HG02759 (cell line): ENCODE measurements at regions not wholly inside any gene's neighbourhood (a gene's known extent, or its start where the extent isn't known, plus 50 kb on each side); places are given as distances from the start of the nearest gene placed in this dataset.

ENCODE experiments used
- ATAC-seq: cut with Tn5 transposase; IDR thresholded peaks from one replicate; pipeline ENCODE4 v1.9.1; 2021; ENCODE audit warnings: mild to moderate bottlenecking, moderate library complexity; ENCODE audit not compliant: unreplicated experiment

DNA sequence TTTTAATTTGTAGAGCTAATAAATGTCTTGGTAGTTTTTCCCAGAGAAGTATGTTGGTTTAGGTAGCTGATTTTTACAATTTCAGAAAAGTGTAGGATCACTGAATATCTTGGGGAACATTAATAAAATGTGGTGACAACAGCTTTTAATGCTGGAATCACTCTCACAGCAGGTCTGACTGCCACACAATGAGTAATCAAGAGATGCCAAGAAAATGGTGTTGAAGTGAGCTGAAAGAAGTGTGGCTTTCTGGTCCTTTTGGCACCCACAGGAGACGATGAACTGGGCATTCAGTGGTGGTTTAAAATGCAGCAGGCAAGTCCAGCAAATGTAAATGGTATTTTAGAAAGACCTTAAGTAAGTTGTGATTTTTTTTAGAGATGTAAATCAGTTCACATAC is 175.8 kb downstream of the CBLN2 start:
- no peak for ATAC-seq

DNA sequence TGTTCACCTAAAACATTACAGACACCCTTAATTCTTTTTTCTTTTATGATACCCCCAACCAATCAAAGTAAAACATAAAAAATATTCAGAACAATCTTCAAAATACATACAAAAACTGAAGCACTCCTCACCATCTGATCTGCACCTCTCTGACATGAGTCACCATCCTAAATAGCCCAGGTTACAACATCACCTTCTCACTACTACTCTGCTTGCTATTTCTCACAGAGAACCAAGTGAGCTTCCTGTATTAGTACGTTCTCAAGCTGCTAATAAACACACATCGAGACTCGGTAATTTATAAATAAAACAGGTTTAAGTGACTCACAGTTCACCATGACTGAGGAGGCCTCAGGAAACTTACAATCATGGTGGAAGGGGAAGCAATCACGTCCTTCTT is 183.5 kb downstream of the CBLN2 start:
- ATAC-seq: no peak

- ATAC-seq: no peak
Observed at GRCh38 chr18:72342933-72343332, 201.2 kb downstream of the CBLN2 start.

GRCh38 chr18:72339976-72340375 is 204.2 kb downstream of the CBLN2 start:
- no peak for ATAC-seq

DNA sequence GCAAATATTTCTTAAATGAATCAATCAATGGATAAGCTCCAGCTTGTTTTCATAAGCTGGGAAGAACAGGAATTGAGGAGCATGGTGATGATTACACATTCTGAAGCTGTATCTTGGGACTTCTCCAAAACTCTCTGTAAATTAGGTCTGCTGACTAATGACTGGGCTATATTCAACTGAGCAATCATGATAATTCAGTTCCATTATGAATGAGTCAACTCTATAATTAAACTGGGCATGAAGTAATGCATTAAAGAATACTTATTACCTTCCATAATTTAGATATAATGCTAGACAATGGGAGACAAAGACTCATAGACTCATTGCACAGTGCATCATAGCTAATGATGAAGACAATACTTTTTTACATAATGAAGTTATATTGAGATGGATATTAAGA is 207.4 kb downstream of the CBLN2 start:
- ATAC-seq: no peak

- ATAC-seq: no peak
Observed at GRCh38 chr18:72329533-72329932, 214.6 kb downstream of the CBLN2 start.

DNA sequence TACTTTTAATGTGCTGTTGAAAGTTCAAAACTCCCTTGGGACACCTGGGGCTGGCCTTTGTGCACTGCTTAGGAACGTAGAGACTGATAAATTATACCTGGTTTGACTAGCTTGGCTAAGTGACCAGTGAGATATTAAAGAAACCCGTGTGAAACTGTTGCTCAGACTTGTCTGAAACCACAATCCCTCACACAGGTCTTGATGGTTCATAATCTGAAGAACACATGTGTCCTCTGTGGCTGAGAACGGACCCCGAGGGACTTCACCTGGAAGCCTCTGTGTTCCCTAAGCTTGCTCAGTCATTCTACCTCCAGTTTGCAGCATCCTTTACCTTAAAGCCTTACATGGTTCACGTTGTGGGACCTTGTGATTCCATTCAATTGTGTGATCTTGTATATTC is 218.8 kb downstream of the CBLN2 start:
- no peak for ATAC-seq

DNA sequence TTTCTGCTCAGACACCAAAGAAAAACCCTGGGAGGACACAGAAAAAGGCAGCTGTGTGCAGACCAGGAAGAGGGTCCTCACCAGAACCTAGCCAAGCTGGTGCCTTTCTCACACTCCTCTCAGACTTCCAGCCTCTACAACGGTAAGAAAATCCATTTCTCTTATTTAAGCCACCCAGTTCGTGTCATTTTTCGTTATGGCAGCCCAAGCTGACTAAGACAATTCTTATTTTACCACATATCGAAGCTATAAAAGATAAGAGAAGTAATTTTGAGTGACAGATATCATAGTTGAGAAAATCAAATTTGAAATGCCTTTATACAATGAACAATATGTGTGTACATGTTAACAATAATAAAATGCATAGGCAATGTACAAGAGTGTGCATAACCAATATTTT is 219.5 kb downstream of the CBLN2 start:
- no peak for ATAC-seq

- ATAC-seq: no peak
Observed at GRCh38 chr18:72316497-72316896, 227.6 kb downstream of the CBLN2 start.

DNA sequence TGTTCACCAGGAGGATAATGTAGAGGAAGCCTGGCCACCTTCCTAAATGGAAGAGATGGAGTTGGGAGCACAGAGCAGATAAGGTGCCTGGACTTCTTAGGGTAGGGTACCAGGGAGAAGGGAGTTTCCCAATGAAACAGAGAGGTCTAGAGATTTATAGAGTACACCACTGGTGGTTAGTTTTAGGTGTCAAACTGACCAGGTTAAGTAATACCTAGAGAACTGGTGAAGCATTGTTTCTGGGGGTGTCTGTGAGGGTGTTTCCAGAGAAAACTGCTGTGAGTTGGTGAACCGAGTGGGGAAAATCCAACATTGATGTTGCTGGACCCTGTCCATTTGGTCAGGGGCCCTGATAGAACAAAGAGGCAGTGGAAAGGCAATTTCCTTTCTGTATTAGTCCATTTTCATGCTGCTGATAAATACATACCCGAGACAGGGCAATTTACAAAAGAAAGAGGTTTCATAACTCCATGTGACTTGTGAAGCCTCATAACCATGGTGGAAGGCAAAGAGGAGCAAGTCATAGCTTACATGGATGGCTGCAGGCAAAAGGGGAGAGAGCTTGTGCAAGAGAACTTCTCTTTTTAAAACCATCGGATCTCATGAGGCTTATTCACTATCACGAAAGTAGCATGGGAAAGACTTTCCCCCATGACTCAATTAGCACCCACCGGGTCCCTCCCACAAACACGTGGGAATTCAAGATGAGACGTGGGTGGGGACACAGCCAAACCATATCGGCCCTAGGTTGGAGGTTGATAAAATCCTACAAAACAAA is 260.8 kb downstream of the CBLN2 start:
- ATAC-seq: no peak

- ATAC-seq: no peak
Observed at GRCh38 chr18:72273025-72273424, 271.1 kb downstream of the CBLN2 start.

- no peak for ATAC-seq
Observed at GRCh38 chr18:72261590-72261989, 282.6 kb downstream of the CBLN2 start.

DNA sequence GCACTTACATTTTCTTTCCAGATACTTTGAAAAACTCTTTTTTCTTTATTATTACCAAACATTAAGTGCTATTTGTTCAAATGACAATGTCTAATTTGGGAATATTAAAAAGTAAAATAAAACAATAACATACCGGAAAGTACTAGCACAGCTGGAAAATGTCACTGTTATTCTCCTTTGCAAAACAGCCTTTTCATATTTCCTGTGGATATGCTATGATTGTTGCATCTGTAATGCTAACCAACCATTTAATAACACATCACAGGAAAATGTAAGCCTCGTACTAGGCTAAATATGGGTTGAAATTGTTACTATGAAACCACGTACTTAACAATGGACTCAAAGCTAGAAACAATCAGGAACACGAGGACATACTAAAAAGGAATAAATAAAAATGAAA is 298.1 kb downstream of the CBLN2 start:
- no peak for ATAC-seq

DNA sequence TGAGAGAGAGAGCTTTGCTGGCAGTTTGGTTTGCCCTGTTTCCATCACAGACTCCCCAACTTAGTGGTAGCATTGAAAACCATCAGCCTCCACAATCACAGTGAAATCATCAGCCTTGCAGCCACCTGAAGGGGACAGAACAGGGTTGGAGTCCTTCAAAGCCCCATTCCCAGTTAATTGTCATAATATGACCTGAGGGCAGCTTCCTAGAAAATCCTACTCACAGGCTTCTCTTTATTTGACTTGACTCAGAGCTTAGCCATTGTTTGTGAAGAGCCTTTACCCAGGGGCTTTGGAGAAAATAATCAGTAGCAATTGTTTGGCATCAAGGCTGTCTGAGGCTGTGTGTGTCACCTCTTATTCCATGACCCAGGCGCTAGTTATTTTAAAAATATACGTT is 308.7 kb downstream of the CBLN2 start:
- ATAC-seq: no peak

DNA sequence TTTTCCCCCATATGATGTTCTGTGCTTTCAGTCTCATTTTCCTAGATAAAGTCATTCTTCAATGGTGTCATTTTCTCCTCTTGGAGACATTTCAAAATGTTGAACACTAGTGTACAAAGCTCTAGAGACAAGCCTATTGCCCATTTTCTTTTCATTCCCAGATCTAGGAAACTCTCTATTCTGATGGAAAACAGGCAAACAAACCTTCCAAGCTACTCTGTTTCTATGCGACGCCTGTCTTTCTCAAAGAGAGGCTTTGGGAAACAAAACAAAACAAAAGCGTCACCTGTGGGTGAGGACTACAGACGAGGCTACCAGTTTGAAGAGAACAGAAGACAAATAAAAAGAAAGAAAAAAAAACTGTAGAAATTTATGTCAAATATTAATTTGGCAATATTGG is 311.0 kb downstream of the CBLN2 start:
- no peak for ATAC-seq

GRCh38 chr18:72232644-72233043 is 311.5 kb downstream of the CBLN2 start:
- ATAC-seq: no peak

DNA sequence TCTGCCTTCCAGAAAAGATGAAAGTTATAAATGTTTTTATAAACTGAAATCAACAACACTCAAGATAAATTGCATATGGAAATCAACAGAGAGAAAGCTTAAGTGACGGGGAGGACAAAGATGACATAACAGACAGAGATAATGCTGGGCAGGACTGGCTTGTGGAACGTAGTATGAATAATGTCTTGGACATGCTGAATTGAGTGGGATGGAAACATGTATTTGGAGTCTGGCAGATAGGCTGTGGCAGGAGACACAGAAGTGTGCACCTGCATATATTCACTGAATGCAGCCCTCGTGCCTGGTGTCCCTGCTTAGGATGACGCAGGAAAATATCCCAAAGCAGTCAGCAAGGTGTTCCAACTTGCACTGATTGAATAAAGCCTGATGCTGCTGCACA is 318.2 kb downstream of the CBLN2 start:
- ATAC-seq: no peak

DNA sequence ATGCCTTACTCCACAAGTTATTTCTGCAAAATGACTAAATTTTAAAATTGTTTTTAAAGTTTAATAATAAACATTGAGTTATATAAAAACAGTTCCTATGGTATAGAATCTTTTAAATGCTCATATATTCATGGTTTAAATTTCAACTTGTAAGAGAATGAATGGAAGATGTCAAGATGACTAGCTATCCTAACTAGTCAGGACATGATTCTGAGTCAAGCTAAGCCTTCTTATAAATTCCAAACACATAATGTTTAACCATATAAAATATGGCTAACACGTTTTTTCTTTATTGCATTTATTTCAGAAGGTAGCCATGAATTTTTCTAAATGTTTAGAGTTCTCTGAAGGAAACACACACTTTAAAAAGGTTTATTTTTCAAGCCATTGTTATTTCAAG is 320.4 kb downstream of the CBLN2 start:
- ATAC-seq: no peak

DNA sequence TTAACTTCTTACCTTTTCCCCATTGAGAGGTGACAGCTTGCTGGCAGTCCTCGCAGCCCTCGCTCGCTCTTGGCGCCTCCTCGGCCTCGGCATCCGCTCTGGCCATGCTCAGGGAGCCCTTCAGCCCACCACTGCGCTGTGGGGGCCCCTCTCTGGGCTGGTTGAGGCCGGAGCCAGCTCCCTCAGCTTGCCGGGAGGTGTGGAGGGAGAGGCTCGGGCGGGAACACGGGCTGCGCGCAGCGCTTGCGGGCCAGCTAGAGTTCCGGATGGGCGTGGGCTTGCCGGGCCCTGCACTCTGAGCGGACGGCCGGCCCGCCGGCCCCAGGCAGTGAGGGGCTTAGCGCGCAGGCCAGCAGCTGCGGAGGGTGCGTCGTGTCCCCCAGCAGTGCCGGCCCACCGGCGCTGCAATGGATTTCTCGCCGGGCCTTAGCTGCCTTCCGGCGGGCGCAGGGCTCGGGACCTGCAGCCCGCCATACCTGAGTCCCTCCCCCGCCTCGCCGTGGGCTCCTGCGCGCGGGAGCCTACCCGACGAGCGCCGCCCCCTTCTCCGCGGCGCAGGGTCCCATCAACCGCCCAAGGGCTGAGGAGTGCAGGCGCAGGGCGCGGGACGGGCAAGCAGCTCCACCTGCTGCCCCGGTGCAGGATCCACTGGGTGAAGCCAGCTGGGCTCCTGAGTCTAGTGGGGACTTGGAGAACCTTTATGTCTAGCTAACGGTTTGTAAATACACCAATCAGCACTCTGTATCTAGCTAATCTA is 335.0 kb downstream of the CBLN2 start:
- ATAC-seq: no peak

GRCh38 chr18:72207280-72207679 is 336.9 kb downstream of the CBLN2 start:
- ATAC-seq: no peak

GRCh38 chr18:72206814-72207213 is 337.3 kb downstream of the CBLN2 start:
- ATAC-seq: no peak

DNA sequence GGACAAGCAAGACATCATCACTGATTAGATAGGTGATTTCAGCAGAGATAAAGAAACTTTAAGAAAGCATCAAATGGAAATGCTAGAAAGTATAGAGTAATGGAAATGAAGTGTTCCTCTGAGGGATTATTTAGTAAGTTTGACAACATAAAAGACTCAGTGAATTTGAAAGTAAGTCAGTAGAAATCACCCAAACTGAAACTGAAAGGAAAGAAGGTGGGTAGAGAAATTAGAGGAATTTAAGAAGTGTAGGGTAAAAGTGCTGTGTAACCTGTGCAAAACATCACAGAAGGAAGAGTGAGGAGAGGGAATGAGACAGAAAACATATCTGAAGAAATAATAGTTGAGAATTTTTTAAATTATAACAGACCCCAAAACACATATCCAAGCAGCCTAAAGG is 343.1 kb downstream of the CBLN2 start:
- ATAC-seq: peak; percentile 81

- ATAC-seq: no peak
Observed at GRCh38 chr18:72197591-72197990, 346.6 kb downstream of the CBLN2 start.
